ENCODE measurements at regions not wholly inside any gene's neighbourhood (a gene's known extent, or its start where the extent isn't known, plus 50 kb on each side); places are given as distances from the start of the nearest gene placed in this dataset.

DNA sequence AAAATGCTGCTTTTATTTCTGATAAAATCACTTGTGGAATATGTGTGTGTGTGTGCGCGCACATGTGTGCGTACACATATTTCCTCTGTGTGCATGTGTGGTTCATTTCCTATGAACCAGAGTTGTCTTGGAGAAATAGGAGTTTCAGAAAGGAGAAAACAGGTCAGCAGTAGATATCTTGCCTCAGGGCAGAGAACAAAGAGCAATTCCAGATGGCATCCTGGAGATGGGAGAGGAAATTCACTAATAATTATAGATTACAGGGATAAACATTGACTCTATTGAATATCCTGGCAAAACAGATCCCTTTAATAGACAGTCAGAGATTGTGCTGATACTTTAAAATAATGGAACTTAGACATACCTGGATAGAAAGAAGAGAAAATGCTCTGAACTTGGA lies 298.0 kb downstream of the TRIB2 start:
- H3K27ac Mint-ChIP-seq: no peak overlapping the region
- ChIA-PET CTCF (interaction anchor here (2.4 kb wide), 1 partner anchor 8 kb away, joined by 12 read pairs; no protein-coding TSS in a partner anchor), POLR2A (no interaction called here)
- H3K36me3 Mint-ChIP-seq: no peaks in the 10 kb centered on the region
- peaks cover 23% of the 10 kb centered on the region for H3K27me3 Mint-ChIP-seq
- H3K4me1 Mint-ChIP-seq (ENCODE audit: low read depth): no peaks in the 10 kb centered on the region
- H3K9me3 Mint-ChIP-seq: no peaks in the 10 kb centered on the region
- intact Hi-C loops (cut with micrococcal nuclease): no loop called here
- no peak overlapping the region for H3K4me3 Mint-ChIP-seq
- DNase-seq: no peak

DNA sequence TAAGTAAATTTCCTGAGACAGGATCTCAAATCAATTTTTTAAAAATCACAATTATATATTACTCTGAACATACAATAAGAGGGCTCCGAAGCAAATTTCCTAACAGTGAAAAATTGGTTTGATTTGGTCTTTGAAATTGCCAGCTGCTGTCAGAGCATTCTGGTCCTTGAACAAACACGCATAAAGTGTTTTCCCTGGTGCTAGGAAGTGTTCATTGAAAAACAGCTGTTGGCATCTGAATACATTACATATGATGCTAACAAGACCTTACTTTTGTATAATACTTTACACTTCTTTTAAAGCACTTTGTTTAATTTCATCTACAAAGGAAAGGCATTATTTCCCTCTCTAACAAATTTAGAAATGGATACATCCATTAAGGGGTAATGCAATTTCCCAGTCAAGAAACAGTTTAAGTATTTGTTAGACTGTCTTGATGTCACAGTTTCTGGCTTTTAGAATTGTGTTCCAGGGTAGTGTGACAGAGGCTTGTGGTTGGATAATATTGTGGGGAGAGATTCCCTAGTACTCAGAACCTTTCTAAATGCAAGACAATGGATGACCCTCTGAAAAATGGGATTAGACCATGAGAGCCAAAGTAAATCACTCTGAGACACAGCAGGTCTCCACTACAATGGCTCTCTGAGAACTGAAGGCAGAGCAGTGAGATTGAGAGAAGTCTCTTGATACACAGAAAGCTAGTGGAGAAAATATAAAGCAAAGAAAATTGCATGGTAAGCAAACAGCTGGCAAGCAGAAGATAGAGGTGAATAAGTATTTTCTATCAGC lies 299.0 kb downstream of the TRIB2 start:
- Mint-ChIP-seq H3K4me1 (ENCODE audit: low read depth) (no peaks in the 10 kb centered on the region), H3K27ac (no peak overlapping the region), H3K4me3 (no peak overlapping the region), H3K9me3 (no peaks in the 10 kb centered on the region), H3K27me3 (peaks cover 21% of the 10 kb centered on the region), H3K36me3 (no peaks in the 10 kb centered on the region)
- intact Hi-C loops (cut with micrococcal nuclease): no loop called here
- DNase-seq: no peak
- ChIA-PET CTCF (interaction anchor here (2.4 kb wide), 1 partner anchor 9 kb away, joined by 12 read pairs; no protein-coding TSS in a partner anchor), POLR2A (no interaction called here)

GRCh38 chr2:13018490-13018889 lies 301.8 kb downstream of the TRIB2 start:
- no peaks in the 10 kb centered on the region for H3K9me3 Mint-ChIP-seq
- intact Hi-C loops (cut with micrococcal nuclease): no loop called here
- ChIA-PET POLR2A (no interaction called here), CTCF (interaction anchor here (1.3 kb wide), 1 partner anchor 11 kb away, joined by 7 read pairs; no protein-coding TSS in a partner anchor)
- peaks cover 22% of the 10 kb centered on the region for H3K27me3 Mint-ChIP-seq
- H3K27ac Mint-ChIP-seq: no peak overlapping the region
- no peaks in the 10 kb centered on the region for H3K4me1 Mint-ChIP-seq (ENCODE audit: low read depth)
- no peak overlapping the region for H3K4me3 Mint-ChIP-seq
- no peaks in the 10 kb centered on the region for H3K36me3 Mint-ChIP-seq
- no peak for DNase-seq

DNA sequence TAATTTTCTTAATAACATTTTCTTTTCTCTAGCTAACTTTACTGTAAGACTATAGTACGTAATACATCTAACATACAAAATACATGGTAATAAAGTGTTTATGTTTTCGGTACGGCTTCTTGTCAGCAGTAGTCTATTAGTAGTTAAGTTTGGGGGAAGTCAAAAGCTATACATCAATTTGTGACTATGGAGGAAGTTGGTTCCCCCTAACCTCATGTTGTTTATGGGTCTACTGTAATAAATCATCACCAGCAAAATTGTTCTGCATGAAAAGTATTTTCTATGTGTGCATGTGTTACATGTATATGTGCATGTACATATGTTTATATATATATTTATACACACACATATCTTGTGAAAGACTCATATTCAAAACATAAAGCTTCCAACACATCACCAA lies 303.0 kb downstream of the TRIB2 start:
- no peaks in the 10 kb centered on the region for H3K36me3 Mint-ChIP-seq
- DNase-seq: no peak
- H3K9me3 Mint-ChIP-seq: no peaks in the 10 kb centered on the region
- H3K27ac Mint-ChIP-seq: no peak overlapping the region
- H3K4me3 Mint-ChIP-seq: no peak overlapping the region
- CTCF ChIA-PET: interaction anchor here (0.6 to 1.1 kb wide), 3 partner anchors 13 to 29 kb away, joined by 3 to 5 read pairs (median 3); no protein-coding TSS in a partner anchor
- no peaks in the 10 kb centered on the region for H3K4me1 Mint-ChIP-seq (ENCODE audit: low read depth)
- intact Hi-C loops (cut with micrococcal nuclease): no loop called here
- POLR2A ChIA-PET: no interaction called here
- H3K27me3 Mint-ChIP-seq: peaks cover 20% of the 10 kb centered on the region

- H3K27ac Mint-ChIP-seq: no peak overlapping the region
- peaks cover 21% of the 10 kb centered on the region for H3K27me3 Mint-ChIP-seq
- no peaks in the 10 kb centered on the region for H3K4me1 Mint-ChIP-seq (ENCODE audit: low read depth)
- POLR2A ChIA-PET: no interaction called here
- no peaks in the 10 kb centered on the region for H3K9me3 Mint-ChIP-seq
- intact Hi-C loops (cut with micrococcal nuclease): no loop called here
- CTCF ChIA-PET: interaction anchor here (0.6 to 1.6 kb wide), 3 partner anchors 13 to 29 kb away, joined by 3 to 7 read pairs (median 3); no protein-coding TSS in a partner anchor
- no peak for DNase-seq
- no peaks in the 10 kb centered on the region for H3K36me3 Mint-ChIP-seq
- H3K4me3 Mint-ChIP-seq: no peak overlapping the region
Observed at GRCh38 chr2:13020469-13020868, 303.7 kb downstream of the TRIB2 start.

DNA sequence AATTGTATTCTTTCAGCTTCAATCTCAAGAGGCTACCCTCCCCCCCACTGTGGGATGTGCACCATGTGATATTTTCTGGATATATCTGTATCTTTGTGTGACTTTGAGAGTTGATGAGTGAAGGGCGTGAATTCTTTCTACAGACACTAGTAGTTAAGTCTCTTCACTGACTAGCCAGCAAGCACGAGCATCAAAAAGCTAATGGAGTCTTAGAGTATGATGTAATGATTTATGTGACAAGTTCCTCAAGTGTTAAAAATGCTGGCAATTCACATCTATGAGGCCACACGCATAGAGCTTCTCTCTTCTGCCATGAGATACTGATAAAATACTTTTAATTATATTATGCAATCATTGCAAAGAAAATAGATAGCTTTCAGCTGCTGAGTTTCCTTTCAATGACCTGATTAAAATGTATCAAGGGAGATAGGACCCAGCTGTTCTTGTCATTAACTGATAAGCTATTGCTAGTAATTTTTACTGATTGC lies 304.8 kb downstream of the TRIB2 start:
- Mint-ChIP-seq H3K36me3 (no peaks in the 10 kb centered on the region), H3K4me3 (no peak overlapping the region), H3K9me3 (no peaks in the 10 kb centered on the region), H3K4me1 (ENCODE audit: low read depth) (no peaks in the 10 kb centered on the region), H3K27ac (no peak overlapping the region), H3K27me3 (peaks cover 14% of the 10 kb centered on the region)
- no peak for DNase-seq
- POLR2A ChIA-PET: no interaction called here
- intact Hi-C loops (cut with micrococcal nuclease): no loop called here
- CTCF ChIA-PET: interaction anchor here (1.6 kb wide), 1 partner anchor 15 kb away, joined by 7 read pairs; no protein-coding TSS in a partner anchor

DNA sequence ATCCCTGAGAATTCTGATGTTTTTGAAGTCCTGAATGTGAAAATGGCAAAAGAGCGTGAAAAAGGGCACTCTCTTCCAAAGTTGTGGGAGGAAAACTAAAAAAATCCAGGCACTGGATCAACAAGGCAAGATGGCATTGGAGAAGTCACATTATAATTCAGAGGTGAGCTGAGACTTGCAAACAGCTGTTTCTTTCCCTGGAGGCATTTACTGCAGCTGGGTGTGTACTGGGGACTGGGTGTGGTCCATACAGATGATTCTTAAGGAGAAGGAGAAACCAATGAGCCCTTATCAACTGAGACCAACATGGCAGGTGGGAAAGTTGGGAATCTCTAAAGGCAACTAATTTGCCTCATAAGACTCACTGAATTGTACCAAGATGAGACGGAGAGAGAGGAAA lies 313.9 kb downstream of the TRIB2 start:
- Mint-ChIP-seq H3K9me3 (no peaks in the 10 kb centered on the region), H3K4me3 (no peak overlapping the region), H3K36me3 (no peaks in the 10 kb centered on the region), H3K27ac (no peak overlapping the region), H3K4me1 (ENCODE audit: low read depth) (no peaks in the 10 kb centered on the region), H3K27me3 (peaks cover 14% of the 10 kb centered on the region)
- DNase-seq: no peak
- CTCF ChIA-PET: interaction anchor here (3.0 kb wide), 1 partner anchor 24 kb away, joined by 11 read pairs; no protein-coding TSS in a partner anchor
- intact Hi-C loops (cut with micrococcal nuclease): no loop called here
- POLR2A ChIA-PET: no interaction called here

DNA sequence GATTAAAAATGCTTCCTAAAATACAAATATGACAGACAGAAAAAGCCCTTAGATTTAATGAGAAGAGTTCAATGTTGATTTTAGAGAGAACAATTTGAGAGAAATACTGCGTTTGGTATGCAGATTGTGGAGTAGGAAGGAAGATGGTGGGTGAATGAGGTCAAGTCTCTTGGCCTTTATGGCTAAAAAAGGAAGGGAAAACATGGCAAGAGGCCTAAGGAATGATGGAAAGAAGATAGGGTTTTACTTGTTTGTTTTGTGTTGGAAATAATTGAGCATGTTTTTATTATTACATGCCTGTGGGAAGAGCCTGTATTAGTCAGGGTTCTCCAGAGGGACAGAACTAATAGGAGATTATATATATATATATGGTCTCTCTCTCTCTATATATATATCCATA lies 318.1 kb downstream of the TRIB2 start:
- no peaks in the 10 kb centered on the region for H3K36me3 Mint-ChIP-seq
- peaks cover 16% of the 10 kb centered on the region for H3K27me3 Mint-ChIP-seq
- no peak overlapping the region for H3K27ac Mint-ChIP-seq
- intact Hi-C loops (cut with micrococcal nuclease): no loop called here
- POLR2A ChIA-PET: no interaction called here
- CTCF ChIA-PET: interaction anchor here (0.6 kb wide), 1 partner anchor 440 kb away, joined by 4 read pairs; no protein-coding TSS in a partner anchor
- no peak overlapping the region for H3K4me3 Mint-ChIP-seq
- no peaks in the 10 kb centered on the region for H3K9me3 Mint-ChIP-seq
- no peak for DNase-seq
- no peaks in the 10 kb centered on the region for H3K4me1 Mint-ChIP-seq (ENCODE audit: low read depth)

GRCh38 chr2:13035866-13036265 lies 319.1 kb downstream of the TRIB2 start:
- CTCF ChIA-PET: no interaction called here
- Mint-ChIP-seq H3K4me1 (ENCODE audit: low read depth) (no peaks in the 10 kb centered on the region), H3K27ac (no peak overlapping the region), H3K9me3 (peaks cover 4% of the 10 kb centered on the region), H3K27me3 (peaks cover 15% of the 10 kb centered on the region), H3K4me3 (no peak overlapping the region), H3K36me3 (no peaks in the 10 kb centered on the region)
- DNase-seq: no peak
- POLR2A ChIA-PET: no interaction called here
- intact Hi-C loops (cut with micrococcal nuclease): no loop called here

GRCh38 chr2:13040043-13040442 lies 323.3 kb downstream of the TRIB2 start:
- Mint-ChIP-seq H3K27me3 (peaks cover 29% of the 10 kb centered on the region), H3K36me3 (peaks cover 6% of the 10 kb centered on the region), H3K4me3 (no peak overlapping the region), H3K9me3 (peaks cover 11% of the 10 kb centered on the region), H3K27ac (no peak overlapping the region), H3K4me1 (ENCODE audit: low read depth) (no peaks in the 10 kb centered on the region)
- ChIA-PET POLR2A (no interaction called here), CTCF (no interaction called here)
- DNase-seq: no peak
- intact Hi-C loops (cut with micrococcal nuclease): no loop called here

- CTCF ChIA-PET: interaction anchor here (1.1 kb wide), 1 partner anchor 1794 kb away, joined by 3 read pairs; no protein-coding TSS in a partner anchor
- H3K4me3 Mint-ChIP-seq: no peak overlapping the region
- H3K9me3 Mint-ChIP-seq: no peaks in the 10 kb centered on the region
- no peaks in the 10 kb centered on the region for H3K36me3 Mint-ChIP-seq
- DNase-seq: no peak
- no peaks in the 10 kb centered on the region for H3K4me1 Mint-ChIP-seq (ENCODE audit: low read depth)
- no peak overlapping the region for H3K27ac Mint-ChIP-seq
- POLR2A ChIA-PET: no interaction called here
- intact Hi-C loops (cut with micrococcal nuclease): no loop called here
- peaks cover 17% of the 10 kb centered on the region for H3K27me3 Mint-ChIP-seq
Observed at GRCh38 chr2:13046557-13047165, 329.9 kb downstream of the TRIB2 start.

GRCh38 chr2:13050764-13051163 lies 334.0 kb downstream of the TRIB2 start:
- H3K9me3 Mint-ChIP-seq: no peaks in the 10 kb centered on the region
- peaks cover 20% of the 10 kb centered on the region for H3K27me3 Mint-ChIP-seq
- intact Hi-C loops (cut with micrococcal nuclease): no loop called here
- H3K4me1 Mint-ChIP-seq (ENCODE audit: low read depth): no peaks in the 10 kb centered on the region
- no peak overlapping the region for H3K27ac Mint-ChIP-seq
- POLR2A ChIA-PET: no interaction called here
- DNase-seq: no peak
- CTCF ChIA-PET: interaction anchor here (1.4 kb wide), 1 partner anchor 9 kb away, joined by 3 read pairs; no protein-coding TSS in a partner anchor
- no peak overlapping the region for H3K4me3 Mint-ChIP-seq
- H3K36me3 Mint-ChIP-seq: no peaks in the 10 kb centered on the region

Data from activated CD4-positive, alpha-beta memory T cell treated with anti-CD3 and anti-CD28 coated beads for 36 hours (primary cell).